Testis (tissue), 2 donors: ENCODE measurements at regions not wholly inside any gene's neighbourhood (a gene's known extent, or its start where the extent isn't known, plus 50 kb on each side); places are given as distances from the start of the nearest gene placed in this dataset.

Source experiments
- POLR2A ChIP-seq: fragments of 450-650 bp; IDR thresholded peaks from one replicate; pipeline ENCODE4 v1.6.1; 2017; ENCODE audit warnings: antibody characterized with exemption, mild to moderate bottlenecking, moderate library complexity
- TF ChIP-seq, protein P1 (sequence below), 3 experiments: fragments of 450-650 bp in 2 of 3; fragments of 200-600 bp in 1 of 3; sonication (generic) in 1 of 3; IDR thresholded peaks; one replicate each; pipeline ENCODE4 v1.5.1; 2016 to 2019; ENCODE audit warnings: antibody characterized with exemption in 3 of 3, mild to moderate bottlenecking in 2 of 3, moderate library complexity in 1 of 3

DNA sequence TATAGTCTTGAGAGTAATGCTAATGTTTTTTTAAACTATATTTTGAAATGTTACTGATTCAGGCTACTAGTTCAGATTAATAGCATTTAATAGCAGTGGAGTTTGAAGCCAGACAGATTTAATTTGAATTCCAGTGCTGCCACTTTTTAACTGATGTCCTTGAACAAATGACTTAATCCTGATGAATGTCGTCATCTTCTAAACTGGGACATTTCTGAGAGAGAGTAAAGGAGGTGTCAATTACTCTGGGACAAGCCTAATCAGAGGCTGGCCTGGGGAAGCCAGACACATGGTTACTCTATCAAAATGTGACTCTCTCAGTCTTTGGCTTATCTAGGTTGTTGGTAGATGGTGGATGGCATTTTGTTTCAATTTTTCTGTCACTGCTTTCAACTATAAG, 246.7 kb downstream of the HS3ST3A1 start:
- TF ChIP-seq POLR2A, result no peak
- TF ChIP-seq, protein P1, sequence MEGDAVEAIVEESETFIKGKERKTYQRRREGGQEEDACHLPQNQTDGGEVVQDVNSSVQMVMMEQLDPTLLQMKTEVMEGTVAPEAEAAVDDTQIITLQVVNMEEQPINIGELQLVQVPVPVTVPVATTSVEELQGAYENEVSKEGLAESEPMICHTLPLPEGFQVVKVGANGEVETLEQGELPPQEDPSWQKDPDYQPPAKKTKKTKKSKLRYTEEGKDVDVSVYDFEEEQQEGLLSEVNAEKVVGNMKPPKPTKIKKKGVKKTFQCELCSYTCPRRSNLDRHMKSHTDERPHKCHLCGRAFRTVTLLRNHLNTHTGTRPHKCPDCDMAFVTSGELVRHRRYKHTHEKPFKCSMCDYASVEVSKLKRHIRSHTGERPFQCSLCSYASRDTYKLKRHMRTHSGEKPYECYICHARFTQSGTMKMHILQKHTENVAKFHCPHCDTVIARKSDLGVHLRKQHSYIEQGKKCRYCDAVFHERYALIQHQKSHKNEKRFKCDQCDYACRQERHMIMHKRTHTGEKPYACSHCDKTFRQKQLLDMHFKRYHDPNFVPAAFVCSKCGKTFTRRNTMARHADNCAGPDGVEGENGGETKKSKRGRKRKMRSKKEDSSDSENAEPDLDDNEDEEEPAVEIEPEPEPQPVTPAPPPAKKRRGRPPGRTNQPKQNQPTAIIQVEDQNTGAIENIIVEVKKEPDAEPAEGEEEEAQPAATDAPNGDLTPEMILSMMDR (IDR thresholded peaks at IDR 0.05), result no peak
